ENCODE measurements at regions not wholly inside any gene's neighbourhood (a gene's known extent, or its start where the extent isn't known, plus 50 kb on each side); places are given as distances from the start of the nearest gene placed in this dataset.

DNA sequence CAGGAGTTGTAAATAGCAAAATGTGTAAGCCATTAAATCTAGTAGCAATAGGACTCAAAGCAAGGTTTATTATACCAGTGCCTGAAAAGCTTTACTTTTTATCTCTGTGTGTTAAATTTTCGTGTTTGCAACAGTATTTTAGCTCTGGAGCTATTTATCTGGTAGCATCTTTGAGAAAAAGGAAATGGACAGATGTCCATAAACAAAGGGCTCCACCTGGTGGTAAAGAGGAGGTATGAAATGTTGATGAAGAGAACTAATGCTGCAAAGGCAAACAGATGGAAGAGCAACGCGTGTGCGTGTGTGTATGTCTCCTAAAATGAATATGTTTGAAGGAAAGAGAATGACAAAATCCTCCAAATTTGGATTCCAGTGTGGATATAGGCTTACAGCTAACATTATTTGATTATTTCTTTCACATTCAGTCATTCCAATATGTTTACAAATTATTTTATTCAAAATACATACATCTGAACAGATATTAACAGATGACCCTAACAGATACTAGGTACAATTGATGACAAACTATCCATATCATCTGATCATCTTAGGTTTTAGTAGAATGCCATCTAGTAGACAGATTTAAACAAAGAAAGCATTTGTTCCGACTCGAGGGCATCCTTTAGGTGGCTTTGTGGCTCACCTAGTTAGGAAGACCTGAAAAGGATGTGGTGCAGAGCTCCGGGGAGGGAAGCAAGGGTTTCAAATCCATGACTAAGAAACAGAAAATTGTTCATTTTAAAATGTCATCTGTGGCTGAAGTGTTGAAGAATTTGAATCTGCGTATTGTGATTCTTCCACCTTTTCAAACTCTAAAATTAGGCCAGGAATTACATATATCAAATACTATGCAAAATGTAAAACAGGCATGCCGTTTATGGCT lies 383.3 kb downstream of the MTX2 start:
- ATAC-seq (ENCODE audit: low read depth), result peak; percentile 58; the same call in 2 of the 3 replicates
- Histone ChIP-seq H3K27ac (ENCODE audit: poor library complexity, severe bottlenecking) (no peak overlapping the region), H3K4me1 (ENCODE audit: insufficient read depth, poor library complexity, severe bottlenecking) (peaks cover 5% of the 10 kb centered on the region), H3K4me3 (ENCODE audit: severe bottlenecking) (no peak overlapping the region), H3K27me3 (ENCODE audit: insufficient read depth, poor library complexity, severe bottlenecking) (no peaks in the 10 kb centered on the region), H3K36me3 (ENCODE audit: low read depth) (no peaks in the 10 kb centered on the region), H3K9me3 (ENCODE audit: severe bottlenecking) (no peaks in the 10 kb centered on the region)
- no peak for DNase-seq (ENCODE audit: low spot score)
- TF ChIP-seq, protein P1, sequence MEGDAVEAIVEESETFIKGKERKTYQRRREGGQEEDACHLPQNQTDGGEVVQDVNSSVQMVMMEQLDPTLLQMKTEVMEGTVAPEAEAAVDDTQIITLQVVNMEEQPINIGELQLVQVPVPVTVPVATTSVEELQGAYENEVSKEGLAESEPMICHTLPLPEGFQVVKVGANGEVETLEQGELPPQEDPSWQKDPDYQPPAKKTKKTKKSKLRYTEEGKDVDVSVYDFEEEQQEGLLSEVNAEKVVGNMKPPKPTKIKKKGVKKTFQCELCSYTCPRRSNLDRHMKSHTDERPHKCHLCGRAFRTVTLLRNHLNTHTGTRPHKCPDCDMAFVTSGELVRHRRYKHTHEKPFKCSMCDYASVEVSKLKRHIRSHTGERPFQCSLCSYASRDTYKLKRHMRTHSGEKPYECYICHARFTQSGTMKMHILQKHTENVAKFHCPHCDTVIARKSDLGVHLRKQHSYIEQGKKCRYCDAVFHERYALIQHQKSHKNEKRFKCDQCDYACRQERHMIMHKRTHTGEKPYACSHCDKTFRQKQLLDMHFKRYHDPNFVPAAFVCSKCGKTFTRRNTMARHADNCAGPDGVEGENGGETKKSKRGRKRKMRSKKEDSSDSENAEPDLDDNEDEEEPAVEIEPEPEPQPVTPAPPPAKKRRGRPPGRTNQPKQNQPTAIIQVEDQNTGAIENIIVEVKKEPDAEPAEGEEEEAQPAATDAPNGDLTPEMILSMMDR (IDR thresholded peaks at IDR 0.05; ENCODE audit: poor library complexity, severe bottlenecking), result peak; percentile 87

DNA sequence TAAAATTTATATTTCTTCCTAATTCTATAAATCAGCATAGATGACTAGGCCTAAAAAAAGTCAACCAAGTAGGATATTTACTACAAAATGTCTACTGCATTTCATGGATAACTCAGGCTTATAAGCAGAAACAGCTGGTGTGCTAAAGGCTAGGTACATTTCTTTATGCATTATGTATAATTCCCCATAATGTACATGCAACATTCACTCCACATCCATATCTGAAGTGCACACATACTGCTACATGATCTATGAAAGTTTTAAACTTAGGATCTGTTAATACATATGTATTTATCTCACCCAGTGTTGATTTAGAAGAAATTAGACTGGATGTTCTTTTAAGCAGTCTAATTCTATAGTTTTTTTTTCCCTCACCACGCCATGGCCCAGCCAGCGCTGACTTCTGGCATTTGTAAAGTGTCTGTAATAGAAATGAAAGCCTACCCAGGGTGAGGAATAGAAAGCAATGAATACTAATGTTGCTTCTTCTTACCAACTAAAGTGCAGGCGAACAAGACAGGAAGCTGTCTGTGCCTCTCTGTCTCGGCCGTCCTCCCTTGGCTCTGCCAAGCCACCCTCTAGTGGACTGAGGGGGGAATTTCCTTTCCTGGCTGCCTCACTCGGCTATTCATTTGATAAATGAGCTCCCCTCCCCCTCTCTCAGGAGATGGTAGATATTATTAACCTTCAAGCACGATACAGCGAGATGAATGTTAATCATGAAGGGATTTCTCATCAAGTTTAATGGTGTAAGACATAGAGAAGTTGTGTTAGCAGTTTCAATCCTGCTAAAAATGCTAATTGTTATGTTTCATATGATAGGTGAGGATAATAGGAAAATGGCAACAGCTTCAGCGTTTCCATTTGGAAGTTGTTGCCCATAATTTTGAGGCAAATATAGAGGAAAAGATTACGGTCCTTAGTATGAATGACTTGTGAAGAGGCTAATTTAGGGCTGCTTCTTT lies 384.5 kb downstream of the MTX2 start:
- Histone ChIP-seq H3K27ac (ENCODE audit: poor library complexity, severe bottlenecking) (no peak overlapping the region), H3K36me3 (ENCODE audit: low read depth) (no peaks in the 10 kb centered on the region), H3K4me3 (ENCODE audit: severe bottlenecking) (no peak overlapping the region), H3K27me3 (ENCODE audit: insufficient read depth, poor library complexity, severe bottlenecking) (no peaks in the 10 kb centered on the region), H3K4me1 (ENCODE audit: insufficient read depth, poor library complexity, severe bottlenecking) (peaks cover 5% of the 10 kb centered on the region), H3K9me3 (ENCODE audit: severe bottlenecking) (no peaks in the 10 kb centered on the region)
- TF ChIP-seq, protein P1 (IDR thresholded peaks at IDR 0.05; ENCODE audit: poor library complexity, severe bottlenecking), result peak; percentile 85
- no peak for DNase-seq (ENCODE audit: low spot score)
- peak; percentile 96 for ATAC-seq (ENCODE audit: low read depth)

DNA sequence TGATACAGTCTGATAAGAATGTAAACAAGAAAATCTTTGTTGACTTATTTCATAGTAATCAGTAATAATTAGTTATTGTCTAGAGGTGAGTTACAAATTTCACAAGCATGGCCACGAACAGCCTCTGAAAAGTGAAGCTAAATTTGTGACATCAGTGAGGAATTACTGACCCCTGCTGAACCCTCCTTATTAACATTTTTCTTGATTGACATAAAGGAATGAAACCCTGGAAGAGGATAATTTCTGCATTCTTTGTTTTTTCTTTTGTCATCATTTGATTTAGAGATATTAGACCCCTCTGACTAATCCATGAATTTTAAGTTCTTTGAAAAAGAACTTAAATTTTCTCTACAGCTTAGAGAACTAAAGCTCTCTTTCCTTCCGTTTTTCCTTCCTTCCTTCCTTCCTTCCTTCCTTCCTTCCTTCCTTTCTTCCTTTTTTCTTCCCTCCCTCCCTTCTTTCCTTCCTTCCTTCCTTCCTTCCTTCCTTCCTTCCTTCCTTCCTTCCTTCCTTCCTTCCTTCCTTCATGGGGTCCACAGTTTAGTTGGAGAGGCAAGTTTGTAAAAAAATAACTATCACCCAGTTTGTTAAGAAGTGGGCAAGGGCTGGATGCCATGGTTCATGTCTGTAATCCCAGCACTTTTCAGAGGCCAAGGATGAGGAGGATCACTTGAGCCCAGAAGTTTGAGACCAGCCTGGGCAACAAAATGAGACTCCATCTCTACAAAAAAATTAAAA lies 387.0 kb downstream of the MTX2 start:
- Histone ChIP-seq H3K27me3 (ENCODE audit: insufficient read depth, poor library complexity, severe bottlenecking) (no peaks in the 10 kb centered on the region), H3K9me3 (ENCODE audit: severe bottlenecking) (no peaks in the 10 kb centered on the region), H3K4me1 (ENCODE audit: insufficient read depth, poor library complexity, severe bottlenecking) (peaks cover 5% of the 10 kb centered on the region), H3K4me3 (ENCODE audit: severe bottlenecking) (no peak overlapping the region), H3K36me3 (ENCODE audit: low read depth) (no peaks in the 10 kb centered on the region), H3K27ac (ENCODE audit: poor library complexity, severe bottlenecking) (no peak overlapping the region)
- TF ChIP-seq, protein P1 (IDR thresholded peaks at IDR 0.05; ENCODE audit: poor library complexity, severe bottlenecking), result no peak
- DNase-seq (ENCODE audit: low spot score), result no peak
- no peak for ATAC-seq (ENCODE audit: low read depth)

DNA sequence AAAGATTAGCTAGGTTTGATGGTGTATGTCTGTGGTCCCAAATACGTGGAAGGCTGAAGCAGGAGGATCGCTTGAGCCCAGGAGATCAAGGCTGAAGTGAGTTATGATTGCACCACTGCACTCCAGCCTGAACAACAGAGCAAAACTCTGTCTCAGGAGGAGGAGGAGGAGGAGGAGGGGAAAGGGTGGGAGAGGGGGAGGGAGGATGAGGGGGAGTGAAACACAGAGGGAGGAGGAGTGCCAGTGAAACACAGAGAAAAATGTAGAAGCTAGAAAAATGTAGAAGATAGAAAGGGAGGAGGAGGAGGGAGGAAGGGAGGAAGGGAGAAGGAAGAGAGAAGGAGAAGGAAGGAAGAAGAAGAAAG lies 387.5 kb downstream of the MTX2 start:
- DNase-seq (ENCODE audit: low spot score) (no peak), ATAC-seq (ENCODE audit: low read depth) (no peak)

More for the DNA sequence above, 387.5 kb downstream of the MTX2 start:
- Histone ChIP-seq H3K27me3 (ENCODE audit: insufficient read depth, poor library complexity, severe bottlenecking) (no peaks in the 10 kb centered on the region), H3K4me3 (ENCODE audit: severe bottlenecking) (no peak overlapping the region), H3K36me3 (ENCODE audit: low read depth) (no peaks in the 10 kb centered on the region), H3K4me1 (ENCODE audit: insufficient read depth, poor library complexity, severe bottlenecking) (peaks cover 5% of the 10 kb centered on the region), H3K9me3 (ENCODE audit: severe bottlenecking) (no peaks in the 10 kb centered on the region), H3K27ac (ENCODE audit: poor library complexity, severe bottlenecking) (no peak overlapping the region)
- TF ChIP-seq, protein P1 (IDR thresholded peaks at IDR 0.05; ENCODE audit: poor library complexity, severe bottlenecking), result no peak

Measured in RWPE2 (cell line).